ENCODE measurements at regions not wholly inside any gene's neighbourhood (a gene's known extent, or its start where the extent isn't known, plus 50 kb on each side); places are given as distances from the start of the nearest gene placed in this dataset.

DNA sequence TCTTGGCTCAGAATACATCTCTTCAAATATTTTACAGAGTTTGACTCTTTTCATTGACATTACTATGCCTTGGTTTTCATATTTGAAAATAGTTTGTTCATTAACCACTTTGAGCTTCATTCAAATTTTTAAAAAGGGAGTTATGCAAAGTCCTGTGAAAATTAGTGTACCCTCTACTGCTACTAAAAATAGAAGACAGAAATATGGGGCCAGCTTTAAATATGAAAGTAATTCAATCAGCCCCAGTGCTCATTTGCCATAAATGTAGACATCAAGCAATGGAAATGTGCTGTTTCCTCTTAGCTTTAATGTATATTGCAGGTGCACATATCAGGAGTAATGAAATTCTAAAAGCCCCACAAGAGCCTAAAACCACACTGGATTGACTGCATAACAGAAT lies 218.7 kb downstream of the SPATA18 start:
- Histone ChIP-seq H3K36me3 (no peaks in the 10 kb centered on the region), H3K27me3 (no peaks in the 10 kb centered on the region), H3K27ac (no peak overlapping the region), H3K4me1 (peaks cover 0 to 9% of the 10 kb centered on the region in 2 donors), H3K9me3 (no peaks in the 10 kb centered on the region), H3K4me3 (no peak overlapping the region)
- intact Hi-C loops (cut with DNase I; ENCODE audit: low total_unique reads) = no loop called here
- TF ChIP-seq, protein P1, sequence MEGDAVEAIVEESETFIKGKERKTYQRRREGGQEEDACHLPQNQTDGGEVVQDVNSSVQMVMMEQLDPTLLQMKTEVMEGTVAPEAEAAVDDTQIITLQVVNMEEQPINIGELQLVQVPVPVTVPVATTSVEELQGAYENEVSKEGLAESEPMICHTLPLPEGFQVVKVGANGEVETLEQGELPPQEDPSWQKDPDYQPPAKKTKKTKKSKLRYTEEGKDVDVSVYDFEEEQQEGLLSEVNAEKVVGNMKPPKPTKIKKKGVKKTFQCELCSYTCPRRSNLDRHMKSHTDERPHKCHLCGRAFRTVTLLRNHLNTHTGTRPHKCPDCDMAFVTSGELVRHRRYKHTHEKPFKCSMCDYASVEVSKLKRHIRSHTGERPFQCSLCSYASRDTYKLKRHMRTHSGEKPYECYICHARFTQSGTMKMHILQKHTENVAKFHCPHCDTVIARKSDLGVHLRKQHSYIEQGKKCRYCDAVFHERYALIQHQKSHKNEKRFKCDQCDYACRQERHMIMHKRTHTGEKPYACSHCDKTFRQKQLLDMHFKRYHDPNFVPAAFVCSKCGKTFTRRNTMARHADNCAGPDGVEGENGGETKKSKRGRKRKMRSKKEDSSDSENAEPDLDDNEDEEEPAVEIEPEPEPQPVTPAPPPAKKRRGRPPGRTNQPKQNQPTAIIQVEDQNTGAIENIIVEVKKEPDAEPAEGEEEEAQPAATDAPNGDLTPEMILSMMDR (IDR thresholded peaks at IDR 0.05 in 4 of 5, conservative IDR thresholded peaks at IDR 0.05 in 1 of 5) = no peak
- no peak for TF ChIP-seq POLR2A (IDR thresholded peaks at IDR 0.05)
- no peak for ATAC-seq
- no peak for DNase-seq
- in situ Hi-C loops (cut with MboI; ENCODE audit: low sequenced_read_pairs in 4 of 4) = no loop called here

DNA sequence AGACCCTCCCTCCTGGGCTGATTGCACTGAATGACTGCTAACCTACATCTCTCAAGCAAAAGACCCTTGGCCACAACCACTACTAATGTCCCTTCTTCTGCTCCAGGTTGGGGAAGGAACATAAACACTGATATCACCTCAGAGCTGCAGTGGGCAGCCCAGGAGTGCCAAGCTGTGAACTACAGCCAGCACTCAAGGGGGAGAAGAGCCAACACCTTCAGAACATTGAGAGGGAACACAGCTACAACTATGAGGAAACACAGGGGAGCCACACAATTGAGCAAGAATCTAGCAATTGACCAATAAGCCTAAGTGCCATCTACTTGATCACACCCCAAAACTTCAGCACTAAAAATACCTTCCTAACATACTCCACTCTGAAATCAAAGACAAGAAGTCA lies 222.8 kb downstream of the SPATA18 start:
- TF ChIP-seq, protein P1 (IDR thresholded peaks at IDR 0.05 in 4 of 5, conservative IDR thresholded peaks at IDR 0.05 in 1 of 5) = no peak
- no peak for TF ChIP-seq POLR2A (IDR thresholded peaks at IDR 0.05)
- H3K4me1 ChIP-seq = no peaks in the 10 kb centered on the region
- no peak overlapping the region for H3K27ac ChIP-seq
- intact Hi-C loops (cut with DNase I; ENCODE audit: low total_unique reads) = no loop called here
- H3K36me3 ChIP-seq = no peaks in the 10 kb centered on the region
- H3K27me3 ChIP-seq = no peaks in the 10 kb centered on the region
- H3K4me3 ChIP-seq = no peak overlapping the region
- no peak for DNase-seq
- H3K9me3 ChIP-seq = no peaks in the 10 kb centered on the region
- ATAC-seq = no peak
- in situ Hi-C loops (cut with MboI; ENCODE audit: low sequenced_read_pairs in 4 of 4) = no loop called here

DNA sequence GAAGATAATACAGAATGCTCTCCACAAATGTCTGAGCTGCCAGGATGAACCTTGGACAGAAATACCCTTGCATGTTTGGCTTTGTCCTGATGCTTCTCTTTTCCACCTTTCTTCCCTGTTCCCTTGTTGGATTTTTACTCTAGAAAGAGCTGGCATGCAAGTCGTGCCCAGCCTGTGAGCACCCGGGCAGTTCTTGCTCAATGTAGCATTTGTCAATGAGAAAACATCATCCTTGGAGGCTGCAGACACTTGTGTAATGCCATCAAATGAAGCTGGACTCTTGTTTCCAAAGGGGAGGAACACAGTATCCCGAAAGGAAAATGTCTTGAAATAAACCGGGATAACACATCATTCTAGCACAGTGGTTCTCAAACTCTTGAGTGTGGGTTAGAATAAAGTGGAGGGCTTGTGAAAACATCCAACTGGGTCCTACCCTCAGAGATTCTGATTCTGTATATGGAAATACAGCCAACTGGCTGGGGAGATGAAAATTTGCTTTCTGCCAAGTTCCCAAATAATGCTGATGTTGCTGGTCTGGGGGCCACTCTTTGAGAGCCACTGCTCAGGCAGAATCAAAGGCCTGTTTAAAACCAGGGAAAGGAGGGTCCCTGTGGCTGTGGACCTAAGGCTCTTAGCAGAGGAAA lies 237.2 kb downstream of the SPATA18 start:
- ATAC-seq (no peak), DNase-seq (no peak)
- H3K9me3 ChIP-seq = no peaks in the 10 kb centered on the region
- in situ Hi-C loops (cut with MboI; ENCODE audit: low sequenced_read_pairs in 4 of 4) (no loop called here), intact Hi-C loops (cut with DNase I; ENCODE audit: low total_unique reads) (no loop called here)
- no peak overlapping the region for H3K27ac ChIP-seq
- H3K36me3 ChIP-seq = no peaks in the 10 kb centered on the region
- H3K4me1 ChIP-seq = no peaks in the 10 kb centered on the region
- TF ChIP-seq, protein P1 (IDR thresholded peaks at IDR 0.05 in 4 of 5, conservative IDR thresholded peaks at IDR 0.05 in 1 of 5) = no peak
- no peak for TF ChIP-seq POLR2A (IDR thresholded peaks at IDR 0.05)
- H3K27me3 ChIP-seq = no peaks in the 10 kb centered on the region
- H3K4me3 ChIP-seq = no peak overlapping the region

DNA sequence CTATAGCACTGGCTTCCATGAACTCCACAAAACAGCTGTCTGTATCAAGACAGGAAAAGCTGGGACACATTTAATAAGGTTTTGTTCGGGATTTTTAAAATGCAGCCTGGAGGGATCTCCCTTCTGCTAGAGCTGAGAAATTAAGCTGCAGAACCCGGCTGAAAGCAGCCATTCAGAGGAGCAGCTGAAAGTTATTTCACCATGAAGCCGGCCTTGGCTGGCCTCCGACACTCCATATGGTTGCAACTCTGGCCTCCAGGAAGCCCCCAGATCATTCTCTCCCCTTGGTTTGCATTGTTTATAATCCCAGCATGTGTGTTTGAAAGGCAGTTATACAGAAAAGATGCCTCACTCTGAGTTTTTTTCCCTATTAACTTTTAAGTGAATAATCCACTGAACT lies 239.4 kb downstream of the SPATA18 start:
- Histone ChIP-seq H3K27me3 (no peaks in the 10 kb centered on the region), H3K4me3 (no peak overlapping the region), H3K36me3 (no peaks in the 10 kb centered on the region), H3K9me3 (no peaks in the 10 kb centered on the region), H3K4me1 (no peaks in the 10 kb centered on the region), H3K27ac (no peak overlapping the region)
- TF ChIP-seq POLR2A (IDR thresholded peaks at IDR 0.05) = no peak
- TF ChIP-seq, protein P1 (IDR thresholded peaks at IDR 0.05 in 4 of 5, conservative IDR thresholded peaks at IDR 0.05 in 1 of 5) = no peak
- DNase-seq (no peak), ATAC-seq (no peak)
- in situ Hi-C loops (cut with MboI; ENCODE audit: low sequenced_read_pairs in 4 of 4) = no loop called here
- intact Hi-C loops (cut with DNase I; ENCODE audit: low total_unique reads) = no loop called here

DNA sequence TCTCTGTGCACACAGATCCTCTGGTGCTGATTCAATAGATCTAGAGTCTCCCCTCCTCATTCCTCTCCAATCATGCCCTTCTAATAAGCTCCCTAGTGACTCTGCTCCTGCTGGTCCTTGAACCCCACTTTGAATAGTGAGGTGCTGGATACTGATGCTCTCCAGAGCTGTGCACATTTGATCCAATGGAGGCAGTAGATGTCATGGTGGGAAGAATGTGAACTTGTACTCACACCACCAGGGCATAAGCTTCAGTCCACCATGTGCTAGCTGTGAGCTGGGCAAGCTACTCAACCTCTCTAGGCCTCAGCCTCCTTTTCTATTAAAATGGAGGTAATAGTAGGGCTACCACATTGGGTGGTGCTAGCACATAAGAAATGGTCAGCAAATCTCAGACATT lies 241.1 kb downstream of the SPATA18 start:
- Histone ChIP-seq H3K4me3 (no peak overlapping the region), H3K4me1 (no peaks in the 10 kb centered on the region), H3K36me3 (no peaks in the 10 kb centered on the region), H3K9me3 (no peaks in the 10 kb centered on the region), H3K27me3 (no peaks in the 10 kb centered on the region), H3K27ac (no peak overlapping the region)
- intact Hi-C loops (cut with DNase I; ENCODE audit: low total_unique reads) (no loop called here), in situ Hi-C loops (cut with MboI; ENCODE audit: low sequenced_read_pairs in 4 of 4) (no loop called here)
- no peak for ATAC-seq
- TF ChIP-seq POLR2A (IDR thresholded peaks at IDR 0.05) = no peak
- TF ChIP-seq, protein P1 (IDR thresholded peaks at IDR 0.05 in 4 of 5, conservative IDR thresholded peaks at IDR 0.05 in 1 of 5) = no peak
- no peak for DNase-seq
